ENCODE measurements at regions not wholly inside any gene's neighbourhood (a gene's known extent, or its start where the extent isn't known, plus 50 kb on each side); places are given as distances from the start of the nearest gene placed in this dataset.

DNA sequence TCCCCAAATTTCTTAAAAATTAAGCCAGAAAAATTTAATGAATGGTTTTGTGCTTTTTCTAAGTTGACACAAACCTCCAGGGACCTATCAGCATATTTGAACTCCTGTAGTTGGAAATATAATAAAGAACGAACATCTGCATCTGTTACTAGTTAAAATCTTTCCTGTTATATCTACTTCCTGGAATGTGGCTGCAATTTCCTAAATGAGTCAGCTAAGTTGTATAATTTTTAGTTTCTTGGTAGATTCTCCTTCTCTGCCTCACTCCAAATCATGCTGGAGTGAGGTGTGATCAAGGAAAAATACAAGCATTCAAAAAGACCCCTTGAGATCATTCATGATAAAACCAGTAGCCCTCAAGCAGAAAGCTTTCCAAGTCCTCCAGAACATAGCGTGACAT lies 106.2 kb upstream of the MCTP2 start:
- TF ChIP-seq, protein P1, sequence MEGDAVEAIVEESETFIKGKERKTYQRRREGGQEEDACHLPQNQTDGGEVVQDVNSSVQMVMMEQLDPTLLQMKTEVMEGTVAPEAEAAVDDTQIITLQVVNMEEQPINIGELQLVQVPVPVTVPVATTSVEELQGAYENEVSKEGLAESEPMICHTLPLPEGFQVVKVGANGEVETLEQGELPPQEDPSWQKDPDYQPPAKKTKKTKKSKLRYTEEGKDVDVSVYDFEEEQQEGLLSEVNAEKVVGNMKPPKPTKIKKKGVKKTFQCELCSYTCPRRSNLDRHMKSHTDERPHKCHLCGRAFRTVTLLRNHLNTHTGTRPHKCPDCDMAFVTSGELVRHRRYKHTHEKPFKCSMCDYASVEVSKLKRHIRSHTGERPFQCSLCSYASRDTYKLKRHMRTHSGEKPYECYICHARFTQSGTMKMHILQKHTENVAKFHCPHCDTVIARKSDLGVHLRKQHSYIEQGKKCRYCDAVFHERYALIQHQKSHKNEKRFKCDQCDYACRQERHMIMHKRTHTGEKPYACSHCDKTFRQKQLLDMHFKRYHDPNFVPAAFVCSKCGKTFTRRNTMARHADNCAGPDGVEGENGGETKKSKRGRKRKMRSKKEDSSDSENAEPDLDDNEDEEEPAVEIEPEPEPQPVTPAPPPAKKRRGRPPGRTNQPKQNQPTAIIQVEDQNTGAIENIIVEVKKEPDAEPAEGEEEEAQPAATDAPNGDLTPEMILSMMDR (IDR thresholded peaks at IDR 0.05) = no peak
- TF ChIP-seq POLR2A (IDR thresholded peaks at IDR 0.05) = no peak
